PC-3 (cell line): ENCODE measurements at regions not wholly inside any gene's neighbourhood (a gene's known extent, or its start where the extent isn't known, plus 50 kb on each side); places are given as distances from the start of the nearest gene placed in this dataset.
A peak's percentile ranks its signal among the peaks of the same experiment; 100 is the strongest.

Experiments
- ATAC-seq: fragments of 200-7000 bp; cut with Tn5 transposase; 2 replicates; pipeline ENCODE4 v1.9.1; 2020; ENCODE audit warnings: mild to moderate bottlenecking, moderate library complexity
- BruUV-seq: library from RNA; stranded (reverse); fragments of 400-500 nt; replicated peaks from 2 replicates; lab custom pipeline; 2021; lab: Mats Ljungman, UMichigan
- CTCF ChIA-PET: fragments of 300-600 bp; sonication (Branson Sonifier 250); formaldehyde crosslinking; loops from one replicate; lab custom pipeline; 2022; ENCODE audit warnings: antibody characterized with exemption; lab: Charles Lee
- POLR2A ChIA-PET: fragments of 300-600 bp; sonication (Branson Sonifier 250); formaldehyde crosslinking; loops from one replicate; lab custom pipeline; 2022; ENCODE audit warnings: antibody characterized with exemption; ENCODE audit not compliant: unreplicated experiment; lab: Charles Lee
- DNase-seq: peaks from one replicate; pipeline ENCODE4 v3.0.0-alpha.2; 2015
- H2AFZ ChIP-seq: fragments of 300-600 bp; sonication (generic); 2 replicates; pipeline ENCODE4 v1.6.0; 2016; ENCODE audit warnings: antibody characterized with exemption, low read length
- H3F3A ChIP-seq: fragments of 300-600 bp; sonication (generic); one replicate; pipeline ENCODE4 v1.6.0; 2017; ENCODE audit warnings: antibody characterized with exemption, low read length, control low read depth, mild to moderate bottlenecking; ENCODE audit not compliant: unreplicated experiment
- H3K27ac ChIP-seq: fragments of 300-600 bp; sonication (generic); 2 replicates; pipeline ENCODE4 v1.5.1; 2016; ENCODE audit warnings: mild to moderate bottlenecking, low read length
- H3K27me3 ChIP-seq: fragments of 300-600 bp; sonication (generic); 2 replicates; pipeline ENCODE4 v1.6.1; 2016; ENCODE audit warnings: low read length, mixed read lengths
- H3K36me3 ChIP-seq: fragments of 300-600 bp; sonication (generic); 2 replicates; pipeline ENCODE4 v1.6.1; 2016; ENCODE audit warnings: low read depth, mixed run types, low read length, mixed read lengths
- H3K4me1 ChIP-seq: fragments of 300-600 bp; sonication (generic); 2 replicates; pipeline ENCODE4 v1.5.1; 2016; ENCODE audit warnings: low read length; ENCODE audit not compliant: insufficient read depth
- H3K4me2 ChIP-seq: fragments of 300-600 bp; sonication (generic); 2 replicates; pipeline ENCODE4 v1.6.0; 2016; ENCODE audit warnings: low read length
- H3K4me3 ChIP-seq: fragments of 300-600 bp; sonication (generic); 2 replicates; pipeline ENCODE4 v1.5.1; 2016; ENCODE audit warnings: mild to moderate bottlenecking, low read length, mixed read lengths
- H3K79me2 ChIP-seq: fragments of 300-600 bp; sonication (generic); 2 replicates; pipeline ENCODE4 v1.6.1; 2017; ENCODE audit warnings: low read length, mixed read lengths
- H3K9ac ChIP-seq: fragments of 300-600 bp; sonication (generic); 2 replicates; pipeline ENCODE4 v1.6.0; 2016; ENCODE audit warnings: mild to moderate bottlenecking, low read length
- H3K9me2 ChIP-seq: fragments of 300-600 bp; sonication (generic); replicated peaks from 2 replicates; pipeline ENCODE4 v1.6.1; 2016; ENCODE audit warnings: mixed run types, low read length, mixed read lengths
- H3K9me3 ChIP-seq: fragments of 300-600 bp; sonication (generic); 2 replicates; pipeline ENCODE4 v1.6.1; 2016; ENCODE audit warnings: low read length, mixed read lengths
- H4K20me1 ChIP-seq: fragments of 300-600 bp; sonication (generic); 2 replicates; pipeline ENCODE4 v1.6.1; 2016; ENCODE audit warnings: low read length, mixed read lengths
- EZH2 ChIP-seq: fragments of 300-600 bp; sonication (generic); IDR thresholded peaks from one replicate; pipeline ENCODE4 v1.6.1; 2017; ENCODE audit warnings: antibody characterized with exemption, mild to moderate bottlenecking, low read length; ENCODE audit not compliant: unreplicated experiment
- EZH2phosphoT487 ChIP-seq: fragments of 300-600 bp; sonication (generic); IDR thresholded peaks from 2 replicates; pipeline ENCODE4 v1.6.1; 2018; ENCODE audit warnings: mild to moderate bottlenecking, antibody characterized with exemption, low read length, borderline replicate concordance
- intact Hi-C: fragments of 100-400 bp; cut with micrococcal nuclease; formaldehyde crosslinking; loops from 2 replicates; pipeline ENCODE4 v1.9.0; 2023
- TF ChIP-seq, protein P1 (sequence below): fragments of 300-600 bp; sonication (generic); conservative IDR thresholded peaks from 2 replicates; pipeline ENCODE4 v1.5.1; 2017; ENCODE audit warnings: antibody characterized with exemption, low read depth, mild to moderate bottlenecking, low read length

GRCh38 chr7:131131012-131131745 lies 196.5 kb upstream of the MKLN1 start:
- Histone ChIP-seq H3K9ac (no peak overlapping the region), H3K36me3 (no peaks in the 10 kb centered on the region), H4K20me1 (no peaks in the 10 kb centered on the region), H3K4me2 (no peak overlapping the region), H3K9me2 (no peaks in the 10 kb centered on the region), H3K4me1 (peaks cover 13% of the 10 kb centered on the region), H3K27me3 (no peaks in the 10 kb centered on the region), H2AFZ (no peak overlapping the region), H3K79me2 (no peaks in the 10 kb centered on the region), H3K9me3 (no peaks in the 10 kb centered on the region), H3K4me3 (no peak overlapping the region), H3F3A (no peaks in the 10 kb centered on the region), H3K27ac (no peak overlapping the region)
- intact Hi-C loops = no loop called here
- ATAC-seq (no peak), DNase-seq (no peak)
- POLR2A ChIA-PET = no interaction called here
- CTCF ChIA-PET = no interaction called here
- BruUV-seq = no TSS peak
- TF ChIP-seq EZH2phosphoT487 (no peak), EZH2 (no peak)
- TF ChIP-seq, protein P1, sequence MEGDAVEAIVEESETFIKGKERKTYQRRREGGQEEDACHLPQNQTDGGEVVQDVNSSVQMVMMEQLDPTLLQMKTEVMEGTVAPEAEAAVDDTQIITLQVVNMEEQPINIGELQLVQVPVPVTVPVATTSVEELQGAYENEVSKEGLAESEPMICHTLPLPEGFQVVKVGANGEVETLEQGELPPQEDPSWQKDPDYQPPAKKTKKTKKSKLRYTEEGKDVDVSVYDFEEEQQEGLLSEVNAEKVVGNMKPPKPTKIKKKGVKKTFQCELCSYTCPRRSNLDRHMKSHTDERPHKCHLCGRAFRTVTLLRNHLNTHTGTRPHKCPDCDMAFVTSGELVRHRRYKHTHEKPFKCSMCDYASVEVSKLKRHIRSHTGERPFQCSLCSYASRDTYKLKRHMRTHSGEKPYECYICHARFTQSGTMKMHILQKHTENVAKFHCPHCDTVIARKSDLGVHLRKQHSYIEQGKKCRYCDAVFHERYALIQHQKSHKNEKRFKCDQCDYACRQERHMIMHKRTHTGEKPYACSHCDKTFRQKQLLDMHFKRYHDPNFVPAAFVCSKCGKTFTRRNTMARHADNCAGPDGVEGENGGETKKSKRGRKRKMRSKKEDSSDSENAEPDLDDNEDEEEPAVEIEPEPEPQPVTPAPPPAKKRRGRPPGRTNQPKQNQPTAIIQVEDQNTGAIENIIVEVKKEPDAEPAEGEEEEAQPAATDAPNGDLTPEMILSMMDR = no peak

GRCh38 chr7:131131746-131132431 lies 195.8 kb upstream of the MKLN1 start:
- 0 out of 2 replicates have a peak overlapping the region, but pooled peaks have one; percentile 2 for H3K27ac ChIP-seq
- POLR2A ChIA-PET = no interaction called here

More at GRCh38 chr7:131131746-131132431, 195.8 kb upstream of the MKLN1 start:
- Histone ChIP-seq H4K20me1 (no peaks in the 10 kb centered on the region), H3K9me2 (no peaks in the 10 kb centered on the region), H3K79me2 (no peaks in the 10 kb centered on the region), H3K4me3 (no peak overlapping the region), H3K27me3 (no peaks in the 10 kb centered on the region), H3K4me1 (peaks cover 13% of the 10 kb centered on the region), H3K4me2 (no peak overlapping the region), H3K9me3 (no peaks in the 10 kb centered on the region), H3F3A (no peaks in the 10 kb centered on the region), H3K9ac (no peak overlapping the region), H2AFZ (no peak overlapping the region), H3K36me3 (no peaks in the 10 kb centered on the region)
- peak; percentile 74 for ATAC-seq
- TF ChIP-seq EZH2 (no peak), EZH2phosphoT487 (no peak)
- TF ChIP-seq, protein P1 = no peak
- no TSS peak for BruUV-seq
- DNase-seq = peak; percentile 45
- CTCF ChIA-PET = interaction anchor here (0.6 kb wide), 1 partner anchor 235 kb away, joined by 4 read pairs; no protein-coding TSS in a partner anchor
- intact Hi-C loops = no loop called here
